GM20431 (cell line): ENCODE measurements at regions not wholly inside any gene's neighbourhood (a gene's known extent, or its start where the extent isn't known, plus 50 kb on each side); places are given as distances from the start of the nearest gene placed in this dataset.
"Not testable (repeated sequence)": the region's sequence is repeated elsewhere in the genome, so short reads cannot be mapped to it uniquely, and the experiment has no call there.

ENCODE experiments used
- in situ Hi-C: fragments of 300-500 bp; cut with MseI, MboI; formaldehyde crosslinking; loops from one replicate; pipeline ENCODE4 v1.15.0; 2020; ENCODE audit warnings: low sequenced_read_pairs; ENCODE audit not compliant: unreplicated experiment

DNA sequence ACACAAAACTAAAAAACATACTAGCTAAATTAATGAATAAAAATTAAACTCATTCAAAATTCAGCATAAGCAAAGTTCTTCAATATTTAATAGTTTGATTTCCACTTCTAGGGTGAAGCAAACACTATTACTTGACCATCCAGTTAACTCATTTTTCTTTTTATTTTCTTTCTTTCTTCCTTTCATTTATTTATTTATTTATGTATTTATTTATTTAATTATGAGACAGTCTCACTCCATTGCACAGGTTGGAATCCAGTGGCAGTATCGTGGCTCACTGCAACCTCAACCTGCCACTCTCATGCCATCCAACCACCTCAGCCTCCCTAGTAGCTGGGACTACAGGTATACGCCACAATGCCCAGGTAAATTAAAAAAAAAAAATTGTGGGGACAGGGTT lies 2069.5 kb downstream of the NCAM2 start:
- in situ Hi-C loops = no loop called here

DNA sequence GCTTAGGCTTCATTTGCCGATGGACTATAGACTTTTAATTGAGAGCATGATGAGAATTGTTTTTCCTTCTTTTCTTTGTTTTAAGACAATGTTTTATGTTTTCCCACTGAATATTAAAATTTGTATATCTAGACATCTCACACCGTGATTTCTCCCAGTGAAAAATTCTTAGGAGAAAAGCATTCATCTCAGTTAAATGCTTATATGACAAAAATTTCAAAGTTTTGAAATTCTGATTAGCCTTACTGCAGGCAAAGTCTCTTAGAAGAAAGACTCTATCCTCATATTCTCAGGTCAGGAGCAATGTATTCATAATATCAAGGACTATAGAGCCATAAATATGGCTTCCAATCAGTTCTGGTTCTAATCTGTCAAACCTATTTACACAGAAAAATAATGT lies 2085.0 kb downstream of the NCAM2 start:
- in situ Hi-C loops = no loop called here

DNA sequence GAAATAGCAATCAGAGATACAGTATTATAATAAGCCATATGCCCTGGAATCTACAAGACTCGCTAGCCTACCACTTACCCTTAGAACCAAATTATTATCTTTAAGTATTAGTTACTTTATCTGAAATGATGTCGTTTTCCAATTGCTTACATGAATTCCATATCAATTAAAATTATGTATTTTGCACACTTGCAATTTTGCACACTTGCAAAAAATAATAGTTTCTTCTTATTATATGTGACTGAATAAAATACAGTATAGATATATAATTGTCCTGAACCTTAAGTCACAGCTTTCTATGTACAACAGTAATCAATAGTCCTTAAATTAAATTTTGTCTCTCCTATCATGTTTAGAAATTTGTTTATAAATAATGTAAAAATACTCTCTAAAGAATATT lies 2095.1 kb downstream of the NCAM2 start:
- in situ Hi-C loops = no loop called here

DNA sequence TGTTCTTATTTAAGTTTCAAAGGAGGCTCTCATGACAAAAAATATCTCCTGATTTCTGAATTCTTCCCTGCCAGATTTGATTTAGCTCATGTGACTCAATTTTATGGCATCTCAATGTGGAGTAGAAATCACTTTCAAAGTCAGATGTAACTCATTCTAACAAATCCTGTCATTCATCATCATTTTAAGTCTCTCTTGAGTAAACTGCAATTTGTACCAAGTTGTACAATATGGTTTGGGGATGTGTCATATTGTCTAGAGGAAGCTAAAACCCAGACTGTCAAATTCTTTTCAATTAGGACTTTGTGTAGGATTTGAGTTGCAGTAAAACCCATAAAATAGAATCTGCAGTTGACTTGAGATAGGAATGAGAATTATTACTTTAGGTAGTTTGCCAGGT lies 2101.0 kb downstream of the NCAM2 start:
- in situ Hi-C loops = no loop called here

DNA sequence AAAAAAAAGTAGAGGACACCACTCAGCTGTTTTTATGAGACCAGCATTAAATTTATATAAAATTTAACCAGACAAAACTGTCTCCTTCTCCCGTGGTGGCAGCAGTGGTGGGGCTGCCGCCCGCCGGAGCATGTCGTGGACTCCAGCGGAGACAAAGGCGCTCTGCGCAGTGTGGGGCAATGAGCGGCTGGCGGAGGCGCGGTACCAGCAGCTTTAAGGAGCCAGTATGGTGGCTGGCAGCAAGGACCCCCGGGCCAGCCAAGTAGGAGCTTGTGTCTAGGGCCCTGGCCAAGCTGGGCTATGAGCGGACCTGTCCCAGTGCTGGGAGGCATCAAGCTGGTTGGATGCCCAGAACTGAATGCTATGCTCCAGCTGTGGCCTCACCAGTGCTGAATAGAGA lies 2102.9 kb downstream of the NCAM2 start:
- in situ Hi-C loops = no loop called here

DNA sequence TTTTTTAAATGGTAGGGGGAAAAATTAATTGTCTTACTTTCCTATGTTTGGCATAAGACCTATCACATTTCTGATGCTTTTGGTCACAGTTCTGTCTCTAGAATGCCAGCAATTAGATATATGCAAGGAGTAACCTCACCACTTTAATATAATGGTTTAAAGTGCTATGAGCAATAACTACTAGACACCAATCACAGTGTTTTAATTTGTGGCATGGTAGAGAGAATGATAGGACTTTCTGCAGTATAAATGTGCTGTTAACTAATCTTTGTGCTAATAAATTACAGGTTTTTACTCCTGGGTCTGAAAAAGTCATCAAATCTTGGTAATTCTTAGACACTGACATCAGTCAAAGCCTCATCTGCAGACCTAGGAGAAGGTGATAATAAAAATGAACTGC lies 2110.3 kb downstream of the NCAM2 start:
- in situ Hi-C loops = no loop called here

DNA sequence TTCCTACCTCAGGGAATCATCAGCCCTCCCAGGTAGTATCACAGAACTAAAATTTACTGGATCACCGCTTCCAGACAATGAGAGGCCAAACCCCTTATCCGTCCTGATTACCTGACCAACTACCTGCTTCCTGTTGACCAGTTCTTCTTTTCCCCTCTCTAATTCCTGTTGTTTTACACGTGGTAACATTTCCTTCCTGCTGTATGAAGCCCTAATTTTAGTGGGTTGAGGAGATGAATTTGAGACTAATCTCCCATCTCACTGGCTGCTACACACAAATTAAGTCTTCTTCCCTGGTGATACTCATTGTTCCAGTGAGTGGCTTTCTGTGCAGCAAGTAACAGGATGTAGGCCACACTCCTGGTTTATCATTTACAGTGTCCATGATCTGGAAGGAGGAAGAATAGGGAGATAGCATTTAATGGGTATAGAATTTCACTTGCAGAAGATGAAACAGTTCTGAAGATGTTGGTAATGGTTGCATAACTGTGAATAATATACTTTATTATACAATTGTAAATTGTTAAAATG lies 2112.9 kb downstream of the NCAM2 start:
- in situ Hi-C loops = no loop called here

DNA sequence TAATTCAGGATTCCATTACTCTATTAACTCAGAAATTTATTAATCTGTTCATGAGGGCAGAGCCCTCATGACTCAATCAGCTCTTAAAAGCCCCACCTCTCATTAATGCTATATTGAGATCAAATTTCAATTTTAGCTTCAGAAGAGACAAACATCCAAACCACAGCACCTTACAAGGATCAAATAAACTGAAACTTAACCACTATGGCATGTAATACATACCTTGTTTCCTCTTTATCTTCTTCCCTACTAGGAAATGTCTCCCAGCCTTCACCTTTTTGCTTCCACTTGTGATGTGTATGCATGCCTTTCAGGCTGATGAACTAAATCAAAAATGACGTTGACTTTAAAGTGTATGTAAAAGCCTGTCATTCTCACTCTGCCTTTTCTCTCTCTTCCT lies 2121.3 kb downstream of the NCAM2 start:
- in situ Hi-C loops = no loop called here

DNA sequence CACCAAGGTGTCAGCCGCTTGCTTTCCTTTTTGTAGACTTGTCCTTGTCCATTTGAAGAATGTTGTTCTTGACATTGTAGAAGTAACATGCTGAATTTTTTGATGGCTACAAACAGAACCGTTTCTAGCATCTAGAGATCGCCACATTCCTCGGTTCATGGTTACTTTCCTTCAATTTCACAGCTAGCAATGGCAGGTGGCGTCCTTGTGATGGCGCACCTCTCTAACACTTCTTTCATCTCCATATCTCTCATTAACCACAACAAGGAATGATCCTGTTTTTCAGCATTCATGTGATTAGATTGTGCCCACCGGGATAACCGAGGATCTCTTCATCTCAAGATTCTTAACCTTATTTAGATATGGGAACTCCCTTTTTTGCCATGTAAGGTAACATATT lies 2129.8 kb downstream of the NCAM2 start:
- in situ Hi-C loops = no loop called here

DNA sequence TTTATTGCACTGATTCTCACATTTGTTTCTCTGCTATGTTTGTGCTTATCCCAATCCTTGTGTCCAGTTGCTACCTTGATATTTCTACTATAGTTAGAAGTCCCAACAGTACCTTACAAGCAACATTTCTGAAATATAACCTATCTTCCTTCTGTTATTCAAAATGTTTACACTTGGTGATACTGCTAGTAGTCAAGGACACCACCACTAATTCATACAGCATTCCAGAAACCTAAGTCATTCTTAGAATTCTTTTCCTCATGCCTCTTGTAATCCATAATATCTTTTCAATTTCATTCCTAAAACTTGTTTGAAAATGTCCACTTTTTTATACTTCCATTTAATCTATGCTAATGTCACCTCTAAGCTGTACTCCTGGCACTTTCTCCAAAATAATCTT lies 2132.1 kb downstream of the NCAM2 start:
- in situ Hi-C loops = no loop called here

DNA sequence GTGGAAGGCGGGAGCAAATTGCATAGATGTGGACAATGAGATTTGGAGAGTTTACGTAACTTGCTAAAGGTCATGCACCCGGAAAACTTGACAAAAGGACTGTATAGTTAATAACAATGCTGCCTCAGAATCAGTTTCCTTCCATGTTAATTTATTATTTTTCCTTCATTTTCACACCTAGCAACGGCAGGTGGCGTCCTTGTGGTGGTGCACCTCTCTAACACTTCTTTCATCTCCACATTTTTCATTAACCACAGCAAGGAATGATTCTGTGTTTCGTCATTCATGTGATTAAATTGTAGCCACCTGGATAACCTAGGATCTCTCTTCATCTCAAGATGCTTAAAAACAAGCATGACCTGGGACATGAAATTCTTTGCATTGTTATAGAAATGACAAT lies 2133.0 kb downstream of the NCAM2 start:
- in situ Hi-C loops = no loop called here

DNA sequence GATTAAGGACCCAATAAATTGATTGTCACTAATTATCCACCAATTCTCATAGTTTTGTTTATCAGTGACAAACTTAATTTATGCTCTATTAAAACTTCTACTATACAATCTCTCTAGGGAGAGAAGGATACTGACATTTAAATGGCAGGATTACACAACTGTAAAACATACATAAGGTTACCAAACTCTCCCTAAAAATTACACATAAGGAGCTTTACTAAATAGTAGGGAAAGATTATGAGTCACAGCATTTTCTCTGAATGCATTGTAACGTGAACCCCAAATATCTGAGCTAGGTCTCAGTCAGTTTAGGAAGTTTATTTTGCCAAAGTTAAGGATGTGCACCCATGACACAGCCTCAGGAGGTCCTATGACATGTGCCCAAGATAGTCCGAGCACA lies 2140.6 kb downstream of the NCAM2 start:
- in situ Hi-C loops = no loop called here

DNA sequence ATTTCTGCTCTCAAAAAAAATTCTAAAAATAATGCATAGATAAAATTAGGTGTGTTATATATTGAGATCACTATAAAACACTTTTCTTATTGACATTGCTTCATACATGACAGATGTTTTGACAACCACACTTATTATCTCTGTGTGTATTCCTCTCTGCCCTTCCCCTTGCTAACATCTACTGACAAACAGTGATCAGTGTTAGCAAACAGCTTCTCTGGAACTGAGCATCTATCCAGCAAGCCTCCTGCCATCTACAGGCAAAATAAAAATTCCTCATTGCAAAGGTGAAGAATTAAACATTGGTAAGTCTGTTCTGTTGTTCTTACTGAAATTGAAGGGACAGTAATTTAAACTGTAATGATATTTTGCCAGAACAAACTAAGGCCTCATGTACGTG lies 2153.9 kb downstream of the NCAM2 start:
- in situ Hi-C loops = no loop called here

DNA sequence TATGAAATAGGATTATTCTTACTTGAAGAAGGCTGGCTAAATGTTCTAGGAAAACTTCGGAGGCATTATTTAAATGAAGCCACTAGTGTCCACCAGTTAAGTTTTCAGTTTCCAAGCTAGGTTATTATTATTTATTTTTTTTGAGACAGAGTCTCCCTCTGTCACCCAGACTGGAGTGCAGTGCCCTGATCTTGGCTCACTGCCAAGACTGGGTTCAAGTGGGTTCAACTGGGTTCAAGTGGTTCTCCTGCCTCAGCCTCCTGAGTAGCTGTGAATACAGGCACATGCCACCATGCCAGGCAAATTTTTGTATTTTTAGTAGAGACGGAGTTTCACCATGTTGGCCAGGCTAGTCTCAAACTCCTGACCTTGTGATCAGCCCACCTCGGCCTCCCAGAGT lies 2155.6 kb downstream of the NCAM2 start:
- in situ Hi-C loops = not testable (repeated sequence)

DNA sequence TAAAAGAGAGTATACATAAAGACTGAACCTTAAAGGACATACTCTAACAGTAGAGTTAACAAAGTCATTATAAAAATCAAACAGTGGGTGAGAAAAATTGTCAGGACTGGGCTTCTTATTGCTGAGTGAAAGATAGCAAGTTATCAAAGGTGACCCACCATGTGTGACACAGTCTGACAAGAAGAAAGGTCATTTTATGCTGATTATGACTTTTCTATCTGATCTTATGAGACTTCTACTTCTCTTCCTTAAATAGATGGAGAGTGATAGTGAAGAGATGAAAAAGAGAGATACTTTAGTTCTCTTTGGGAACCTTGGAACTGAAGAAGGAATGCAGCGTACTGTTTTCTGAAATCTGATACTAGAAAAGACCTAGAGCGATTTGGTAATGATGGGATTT lies 2157.1 kb downstream of the NCAM2 start:
- in situ Hi-C loops = no loop called here

DNA sequence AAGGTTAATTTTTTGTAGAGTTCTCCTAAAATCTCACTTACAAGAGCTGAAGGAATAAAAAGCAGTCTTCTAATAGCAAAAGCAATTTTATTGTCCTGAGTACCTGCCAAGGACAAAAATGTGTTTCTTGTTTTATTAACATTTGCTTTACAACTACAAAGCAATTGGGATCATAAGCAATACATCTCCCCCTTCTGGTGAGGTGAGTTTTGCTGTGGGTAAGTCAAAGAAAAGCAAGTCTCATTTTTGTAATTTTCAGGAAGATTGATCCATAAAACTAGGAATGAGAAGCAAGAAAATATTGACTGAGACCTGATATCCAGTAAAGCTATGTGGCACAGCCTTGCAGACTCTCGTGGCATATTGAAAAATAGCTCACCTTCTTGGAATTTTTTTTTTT lies 2162.7 kb downstream of the NCAM2 start:
- in situ Hi-C loops = no loop called here

DNA sequence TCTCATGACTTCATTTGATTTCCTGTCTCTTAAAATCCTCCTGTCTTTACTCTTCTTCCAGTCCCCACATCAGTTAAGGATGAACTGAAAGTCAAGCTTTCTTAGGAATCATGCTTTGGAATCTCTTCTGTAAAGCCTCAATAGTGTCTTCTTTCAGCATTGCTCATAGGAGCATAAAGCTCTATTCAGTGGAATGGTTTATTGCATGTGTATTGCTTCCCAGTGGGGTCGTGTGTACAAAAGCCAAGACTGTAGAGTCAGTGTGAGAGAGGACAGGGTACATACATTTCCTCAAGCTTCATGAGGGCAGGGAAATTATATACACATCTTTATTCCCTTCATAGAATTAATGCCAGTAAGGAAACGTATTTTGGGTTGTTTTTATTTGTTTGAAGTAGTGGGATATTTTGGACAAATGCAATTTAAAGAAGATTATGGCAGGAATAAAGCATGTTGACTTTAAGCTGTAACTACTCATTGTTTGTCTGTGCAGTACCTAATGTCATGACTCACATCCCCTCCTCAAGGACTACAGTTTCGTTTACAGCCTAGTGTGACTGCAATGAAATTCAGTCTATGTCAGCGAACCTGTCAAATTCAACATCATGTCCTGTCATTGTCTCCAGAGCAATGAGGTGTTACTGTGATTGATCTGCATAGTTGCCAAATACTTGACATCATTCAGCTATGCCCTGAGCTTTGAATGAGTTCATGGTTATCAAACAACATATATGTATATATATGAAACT lies 2164.2 kb downstream of the NCAM2 start:
- in situ Hi-C loops = no loop called here
